ENCODE measurements at regions not wholly inside any gene's neighbourhood (a gene's known extent, or its start where the extent isn't known, plus 50 kb on each side); places are given as distances from the start of the nearest gene placed in this dataset.

GRCh38 chr10:43946445-43946844 lies 297.8 kb upstream of the ZNF32 start:
- TF ChIP-seq CTCF (conservative IDR thresholded peaks at IDR 0.05; ENCODE audit: low read length): no peak
- no peak for TF ChIP-seq EZH2phosphoT487 (IDR thresholded peaks at IDR 0.05; ENCODE audit: borderline replicate concordance)
